Suprapubic skin (tissue), 4 donors: ENCODE measurements at regions not wholly inside any gene's neighbourhood (a gene's known extent, or its start where the extent isn't known, plus 50 kb on each side); places are given as distances from the start of the nearest gene placed in this dataset.

Experiments used
- DNase-seq, 2 donors: peaks; one replicate each; pipeline ENCODE4 v3.0.0-alpha.2; 2019; ENCODE audit warnings: low spot score in 2 of 2
- H3K27ac ChIP-seq: fragments of 200-600 bp; sonication (generic); one replicate; pipeline ENCODE4 v1.5.1; 2019
- H3K27me3 ChIP-seq: fragments of 200-600 bp; sonication (generic); one replicate; pipeline ENCODE4 v1.5.1; 2019
- H3K36me3 ChIP-seq: fragments of 200-600 bp; sonication (generic); one replicate; pipeline ENCODE4 v1.5.1; 2019
- H3K4me1 ChIP-seq: fragments of 200-600 bp; sonication (generic); one replicate; pipeline ENCODE4 v1.5.1; 2019
- H3K4me3 ChIP-seq: fragments of 200-600 bp; sonication (generic); one replicate; pipeline ENCODE4 v1.5.1; 2019; ENCODE audit warnings: mild to moderate bottlenecking
- H3K9me3 ChIP-seq: fragments of 200-600 bp; sonication (generic); one replicate; pipeline ENCODE4 v1.5.1; 2019
- CTCF ChIP-seq, 2 donors: fragments of 200-600 bp in 1 of 2; fragments of 450-650 bp in 1 of 2; sonication (generic) in 1 of 2; IDR thresholded peaks; one replicate each; pipeline ENCODE4 v1.5.1; 2016 to 2019; ENCODE audit warnings: antibody characterized with exemption in 2 of 2, mild to moderate bottlenecking in 1 of 2, moderate library complexity in 1 of 2
- EP300 ChIP-seq: sonication (generic); formaldehyde crosslinking; IDR thresholded peaks from one replicate; pipeline ENCODE4 v1.6.1; 2017; ENCODE audit warnings: antibody characterized with exemption
- POLR2A ChIP-seq, 2 donors: fragments of 450-650 bp; IDR thresholded peaks; one replicate each; pipeline ENCODE4 v1.6.1; 2017; ENCODE audit warnings: antibody characterized with exemption in 2 of 2, mild to moderate bottlenecking in 2 of 2, moderate library complexity in 2 of 2
- POLR2AphosphoS5 ChIP-seq, 3 donors: sonication (generic); formaldehyde crosslinking; IDR thresholded peaks; one replicate each; pipeline ENCODE4 v1.6.1; 2017; ENCODE audit warnings: antibody characterized with exemption in 3 of 3
- WGBS: methylation state at CpG from one replicate; pipeline ENCODE4 v1.1.5; 2018; 5-methylcytosine and 5-hydroxymethylcytosine counted together

- TF ChIP-seq EP300 (no peak), POLR2A (IDR thresholded peaks at IDR 0.05) (no peak), CTCF (IDR thresholded peaks at IDR 0.05) (no peak), POLR2AphosphoS5 (IDR thresholded peaks at IDR 0.05) (no peak)
- no peak for DNase-seq
Measured at GRCh38 chr2:204452464-204453023, 92.7 kb upstream of the PARD3B start.

GRCh38 chr2:204453730-204454167, 91.5 kb upstream of the PARD3B start:
- Histone ChIP-seq H3K9me3 (no peaks in the 10 kb centered on the region), H3K4me3 (no peak overlapping the region), H3K27me3 (no peaks in the 10 kb centered on the region), H3K27ac (peak overlapping the region; percentile 29), H3K4me1 (peaks cover 12% of the 10 kb centered on the region), H3K36me3 (no peaks in the 10 kb centered on the region)
- WGBS, result 10% methylated on average over 4 of the region's 7 CpGs
- no peak for TF ChIP-seq POLR2AphosphoS5 (IDR thresholded peaks at IDR 0.05)
- peak in 1 of 2 donors; percentile 64 for DNase-seq

More at GRCh38 chr2:204452464-204453023, 92.7 kb upstream of the PARD3B start:
- Histone ChIP-seq H3K4me3 (no peak overlapping the region), H3K36me3 (no peaks in the 10 kb centered on the region), H3K27ac (no peak overlapping the region), H3K27me3 (no peaks in the 10 kb centered on the region), H3K9me3 (no peaks in the 10 kb centered on the region), H3K4me1 (peaks cover 12% of the 10 kb centered on the region)
- WGBS, result 41% methylated on average over 7 of the region's 7 CpGs

GRCh38 chr2:204454672-204455380, 90.4 kb upstream of the PARD3B start:
- Histone ChIP-seq H3K4me1 (peaks cover 12% of the 10 kb centered on the region), H3K36me3 (no peaks in the 10 kb centered on the region), H3K27ac (no peak overlapping the region), H3K9me3 (no peaks in the 10 kb centered on the region), H3K4me3 (no peak overlapping the region), H3K27me3 (no peaks in the 10 kb centered on the region)
- WGBS, result 93% methylated on average over 6 of the region's 6 CpGs
- TF ChIP-seq POLR2A (IDR thresholded peaks at IDR 0.05), result no peak
- DNase-seq, result no peak

- Histone ChIP-seq H3K27ac (peak overlapping the region; percentile 31), H3K36me3 (no peaks in the 10 kb centered on the region), H3K4me1 (peaks cover 10% of the 10 kb centered on the region), H3K27me3 (no peaks in the 10 kb centered on the region), H3K9me3 (no peaks in the 10 kb centered on the region), H3K4me3 (no peak overlapping the region)
- 38% methylated on average over 4 of the region's 4 CpGs for WGBS
- TF ChIP-seq CTCF (IDR thresholded peaks at IDR 0.05) (no peak), POLR2AphosphoS5 (IDR thresholded peaks at IDR 0.05) (peak in 1 of 3 donors; percentile 14)
- no peak for DNase-seq
Measured at GRCh38 chr2:204468746-204469429, 76.4 kb upstream of the PARD3B start.

- Histone ChIP-seq H3K9me3 (no peaks in the 10 kb centered on the region), H3K27ac (no peak overlapping the region), H3K36me3 (no peaks in the 10 kb centered on the region), H3K27me3 (no peaks in the 10 kb centered on the region), H3K4me1 (peaks cover 10% of the 10 kb centered on the region), H3K4me3 (no peak overlapping the region)
- 70% methylated on average over 4 of the region's 4 CpGs for WGBS
- TF ChIP-seq CTCF (IDR thresholded peaks at IDR 0.05), result no peak
- no peak for TF ChIP-seq POLR2A (IDR thresholded peaks at IDR 0.05)
- TF ChIP-seq POLR2AphosphoS5 (IDR thresholded peaks at IDR 0.05), result no peak
- no peak for TF ChIP-seq EP300
- DNase-seq, result no peak
Measured at GRCh38 chr2:204470178-204470620, 75.1 kb upstream of the PARD3B start.

- 90% methylated on average over 5 of the region's 5 CpGs for WGBS
- DNase-seq, result no peak
- Histone ChIP-seq H3K4me1 (peaks cover 10% of the 10 kb centered on the region), H3K4me3 (no peak overlapping the region), H3K9me3 (no peaks in the 10 kb centered on the region), H3K36me3 (no peaks in the 10 kb centered on the region), H3K27me3 (no peaks in the 10 kb centered on the region), H3K27ac (no peak overlapping the region)
- no peak for TF ChIP-seq POLR2AphosphoS5 (IDR thresholded peaks at IDR 0.05)
- no peak for TF ChIP-seq CTCF (IDR thresholded peaks at IDR 0.05)
- TF ChIP-seq EP300, result no peak
- TF ChIP-seq POLR2A (IDR thresholded peaks at IDR 0.05), result no peak
Measured at GRCh38 chr2:204470621-204471196, 74.6 kb upstream of the PARD3B start.
